ENCODE measurements at regions not wholly inside any gene's neighbourhood (a gene's known extent, or its start where the extent isn't known, plus 50 kb on each side); places are given as distances from the start of the nearest gene placed in this dataset.
A peak's percentile ranks its signal among the peaks of the same experiment; 100 is the strongest.

GRCh38 chr14:35456261-35456660 is 51.7 kb upstream of the NFKBIA start:
- no peak for DNase-seq (ENCODE audit: low spot score)

- no peak for DNase-seq (ENCODE audit: low spot score)
Observed at GRCh38 chr14:35458442-35458841, 53.9 kb upstream of the NFKBIA start.

GRCh38 chr14:35459776-35460175 is 55.2 kb upstream of the NFKBIA start:
- no peak for DNase-seq (ENCODE audit: low spot score)

- DNase-seq (ENCODE audit: low spot score) = no peak
Observed at GRCh38 chr14:35470755-35471154, 63.2 kb upstream of the INSM2 start.

- no peak for DNase-seq (ENCODE audit: low spot score)
Observed at GRCh38 chr14:35471803-35472202, 62.2 kb upstream of the INSM2 start.

- no peak for DNase-seq (ENCODE audit: low spot score)
Observed at GRCh38 chr14:35474323-35474722, 59.6 kb upstream of the INSM2 start.

GRCh38 chr14:35480119-35480769 is 53.7 kb upstream of the INSM2 start:
- peak; percentile 75 for DNase-seq (ENCODE audit: low spot score)

- no peak for DNase-seq (ENCODE audit: low spot score)
Observed at GRCh38 chr14:35482994-35483515, 50.9 kb upstream of the INSM2 start.

Data from activated CD4-positive, alpha-beta T cell treated with anti-CD3 and anti-CD28 coated beads, Interleukin-2, Interleukin-4, amounts not matched to agents 100 ng/mL and 50 ng/mL, durations not matched to agents 16 hours and 8 hours (primary cell).